Testis (tissue), 2 donors: ENCODE measurements at regions not wholly inside any gene's neighbourhood (a gene's known extent, or its start where the extent isn't known, plus 50 kb on each side); places are given as distances from the start of the nearest gene placed in this dataset.

ENCODE experiments used
- DNase-seq: peaks from one replicate; pipeline ENCODE4 v3.0.0-alpha.2; 2019
- H3K27ac ChIP-seq, 2 donors: fragments of 200-600 bp; sonication (generic); one replicate each; pipeline ENCODE4 v1.5.1; 2019
- H3K27me3 ChIP-seq: fragments of 200-600 bp; sonication (generic); one replicate; pipeline ENCODE4 v1.5.1; 2019
- H3K36me3 ChIP-seq: fragments of 200-600 bp; sonication (generic); one replicate; pipeline ENCODE4 v1.5.1; 2017; ENCODE audit warnings: low read depth; ENCODE audit errors: missing control alignments
- H3K4me1 ChIP-seq: fragments of 200-600 bp; sonication (generic); one replicate; pipeline ENCODE4 v1.5.1; 2019
- H3K4me3 ChIP-seq, 2 donors: fragments of 200-600 bp; sonication (generic); one replicate each; pipeline ENCODE4 v1.5.1; 2017 to 2019
- H3K9me3 ChIP-seq: fragments of 200-600 bp; sonication (generic); one replicate; pipeline ENCODE4 v1.5.1; 2017
- POLR2A ChIP-seq: fragments of 450-650 bp; IDR thresholded peaks from one replicate; pipeline ENCODE4 v1.6.1; 2017; ENCODE audit warnings: antibody characterized with exemption, mild to moderate bottlenecking, moderate library complexity
- WGBS, 2 donors: methylation state at CpG; one replicate each; pipeline ENCODE4 v1.1.5; 2018; 5-methylcytosine and 5-hydroxymethylcytosine counted together
- intact Hi-C: fragments of 100-400 bp; cut with DNase I; formaldehyde crosslinking; loops from one replicate; pipeline ENCODE4 v1.15.1; 2023; ENCODE audit warnings: low total_unique reads
- TF ChIP-seq, protein P1 (sequence below), 3 experiments: fragments of 450-650 bp in 2 of 3; fragments of 200-600 bp in 1 of 3; sonication (generic) in 1 of 3; IDR thresholded peaks; one replicate each; pipeline ENCODE4 v1.5.1; 2016 to 2019; ENCODE audit warnings: antibody characterized with exemption in 3 of 3, mild to moderate bottlenecking in 2 of 3, moderate library complexity in 1 of 3

DNA sequence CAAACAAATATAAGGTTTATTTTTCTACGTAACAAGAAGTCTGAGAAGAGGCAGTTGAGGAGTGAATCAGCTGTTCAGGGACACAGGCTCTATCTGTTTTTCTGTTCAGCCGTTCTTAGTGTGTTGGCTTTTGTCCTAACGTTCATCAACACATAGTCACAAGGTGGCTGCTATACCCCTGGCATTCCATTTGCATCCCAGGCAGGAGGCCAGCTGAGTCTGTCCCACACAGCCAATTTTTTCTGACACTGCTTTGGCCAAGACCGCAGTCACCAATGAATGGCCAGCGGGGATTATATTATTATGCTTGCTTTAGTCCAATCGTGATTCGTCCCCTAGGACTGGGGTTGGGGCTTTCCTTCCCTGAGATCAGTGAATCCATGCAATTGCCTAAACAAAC, 143.4 kb upstream of the CHST15 start:
- H3K9me3 ChIP-seq: no peaks in the 10 kb centered on the region
- 87 to 88% methylated on average over 7 of the region's 7 CpGs for WGBS, 2 donors
- intact Hi-C loops: no loop called here
- no peak overlapping the region for H3K27ac ChIP-seq
- no peak overlapping the region for H3K4me3 ChIP-seq
- no peaks in the 10 kb centered on the region for H3K36me3 ChIP-seq
- no peaks in the 10 kb centered on the region for H3K27me3 ChIP-seq
- H3K4me1 ChIP-seq: peaks cover 5% of the 10 kb centered on the region
- TF ChIP-seq, protein P1, sequence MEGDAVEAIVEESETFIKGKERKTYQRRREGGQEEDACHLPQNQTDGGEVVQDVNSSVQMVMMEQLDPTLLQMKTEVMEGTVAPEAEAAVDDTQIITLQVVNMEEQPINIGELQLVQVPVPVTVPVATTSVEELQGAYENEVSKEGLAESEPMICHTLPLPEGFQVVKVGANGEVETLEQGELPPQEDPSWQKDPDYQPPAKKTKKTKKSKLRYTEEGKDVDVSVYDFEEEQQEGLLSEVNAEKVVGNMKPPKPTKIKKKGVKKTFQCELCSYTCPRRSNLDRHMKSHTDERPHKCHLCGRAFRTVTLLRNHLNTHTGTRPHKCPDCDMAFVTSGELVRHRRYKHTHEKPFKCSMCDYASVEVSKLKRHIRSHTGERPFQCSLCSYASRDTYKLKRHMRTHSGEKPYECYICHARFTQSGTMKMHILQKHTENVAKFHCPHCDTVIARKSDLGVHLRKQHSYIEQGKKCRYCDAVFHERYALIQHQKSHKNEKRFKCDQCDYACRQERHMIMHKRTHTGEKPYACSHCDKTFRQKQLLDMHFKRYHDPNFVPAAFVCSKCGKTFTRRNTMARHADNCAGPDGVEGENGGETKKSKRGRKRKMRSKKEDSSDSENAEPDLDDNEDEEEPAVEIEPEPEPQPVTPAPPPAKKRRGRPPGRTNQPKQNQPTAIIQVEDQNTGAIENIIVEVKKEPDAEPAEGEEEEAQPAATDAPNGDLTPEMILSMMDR (IDR thresholded peaks at IDR 0.05): no peak
- TF ChIP-seq POLR2A: no peak
- no peak for DNase-seq

DNA sequence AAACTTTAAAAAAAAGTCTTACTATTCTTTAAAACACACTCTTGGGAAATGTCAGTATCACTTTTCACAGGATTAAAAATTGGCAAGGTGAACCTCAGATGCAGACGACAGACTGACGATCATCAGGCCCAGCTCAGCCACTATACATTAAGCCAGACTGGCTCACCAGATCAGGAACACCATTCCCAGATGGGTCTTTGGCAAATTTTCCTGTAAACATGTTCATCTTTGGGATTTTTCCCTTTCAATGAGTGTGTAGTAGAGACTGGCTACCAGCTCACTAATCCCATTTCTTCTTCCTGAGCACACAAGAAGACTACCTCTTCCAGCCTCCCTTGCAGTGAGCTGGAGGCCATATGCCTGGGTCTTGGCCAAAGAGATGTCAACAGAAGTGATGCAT, 142.7 kb upstream of the CHST15 start:
- H3K27me3 ChIP-seq: no peaks in the 10 kb centered on the region
- no peak for TF ChIP-seq POLR2A
- TF ChIP-seq, protein P1 (IDR thresholded peaks at IDR 0.05): no peak
- H3K4me1 ChIP-seq: peaks cover 5% of the 10 kb centered on the region
- H3K27ac ChIP-seq: no peak overlapping the region
- H3K36me3 ChIP-seq: no peaks in the 10 kb centered on the region
- WGBS, 2 donors: 93 to 97% methylated on average over 2 of the region's 2 CpGs
- H3K4me3 ChIP-seq: no peak overlapping the region
- H3K9me3 ChIP-seq: no peaks in the 10 kb centered on the region
- DNase-seq: no peak
- intact Hi-C loops: no loop called here

DNA sequence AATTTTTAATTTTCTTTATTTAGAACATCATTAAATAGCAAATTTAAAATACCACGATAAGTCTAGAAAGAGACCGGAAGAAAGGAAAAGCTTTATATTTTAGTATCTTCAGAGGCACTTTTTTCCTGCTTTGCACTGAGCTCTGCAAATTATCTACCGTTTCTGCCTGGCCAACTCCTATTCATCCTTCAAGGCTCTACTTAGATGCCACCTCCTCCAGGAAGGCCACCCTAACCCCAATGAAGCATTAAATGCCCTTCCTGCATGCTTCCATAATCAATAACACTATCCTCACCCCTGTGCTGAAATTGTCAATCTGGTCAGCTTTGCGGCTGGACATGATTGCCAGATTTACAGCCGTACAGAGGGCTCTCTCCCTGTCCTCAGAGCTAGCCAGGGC, 141.8 kb upstream of the CHST15 start:
- no peak for DNase-seq
- Histone ChIP-seq H3K4me3 (no peak overlapping the region), H3K4me1 (peaks cover 5% of the 10 kb centered on the region), H3K27ac (no peak overlapping the region), H3K36me3 (no peaks in the 10 kb centered on the region), H3K9me3 (no peaks in the 10 kb centered on the region), H3K27me3 (no peaks in the 10 kb centered on the region)
- WGBS, 2 donors: 90 to 94% methylated on average over 5 of the region's 5 CpGs
- no peak for TF ChIP-seq POLR2A
- intact Hi-C loops: no loop called here

DNA sequence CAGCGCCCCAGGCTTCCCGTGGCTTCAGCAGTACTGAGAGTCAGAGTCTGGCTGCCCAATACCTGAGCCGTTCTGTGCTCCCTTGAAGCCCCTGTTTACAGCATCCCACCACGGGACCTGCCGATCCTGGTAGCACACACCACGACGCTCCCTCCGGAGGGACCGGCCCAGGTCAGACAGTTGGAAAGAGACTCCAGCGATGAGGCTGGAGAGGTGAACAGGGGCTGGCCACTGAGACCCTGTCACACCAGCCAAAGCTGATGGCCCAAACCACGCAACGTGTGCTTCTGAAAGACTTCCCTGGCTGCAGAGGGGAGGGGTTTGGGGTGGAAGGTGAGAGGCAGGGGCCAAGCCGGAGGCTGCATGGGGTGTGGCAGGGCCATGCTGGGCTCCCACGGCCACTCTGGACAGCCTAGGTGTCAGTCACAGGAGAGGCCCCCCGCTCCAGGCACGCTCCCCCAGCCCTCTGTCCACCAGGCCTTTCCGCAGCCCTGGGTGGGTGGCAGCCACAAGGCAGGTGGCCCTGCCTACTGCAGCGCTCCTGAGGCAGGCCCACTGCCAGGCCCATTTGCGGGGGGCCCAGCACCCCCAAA, 140.2 kb upstream of the CHST15 start:
- no peak for DNase-seq
- Histone ChIP-seq H3K4me3 (no peak overlapping the region), H3K27ac (no peak overlapping the region), H3K9me3 (no peaks in the 10 kb centered on the region), H3K27me3 (no peaks in the 10 kb centered on the region), H3K36me3 (no peaks in the 10 kb centered on the region), H3K4me1 (peaks cover 5% of the 10 kb centered on the region)
- WGBS, 2 donors: 55 to 79% methylated on average over 6 to 19 of the region's 19 CpGs
- intact Hi-C loops: no loop called here
- no peak for TF ChIP-seq POLR2A
- TF ChIP-seq, protein P1 (IDR thresholded peaks at IDR 0.05): no peak

DNA sequence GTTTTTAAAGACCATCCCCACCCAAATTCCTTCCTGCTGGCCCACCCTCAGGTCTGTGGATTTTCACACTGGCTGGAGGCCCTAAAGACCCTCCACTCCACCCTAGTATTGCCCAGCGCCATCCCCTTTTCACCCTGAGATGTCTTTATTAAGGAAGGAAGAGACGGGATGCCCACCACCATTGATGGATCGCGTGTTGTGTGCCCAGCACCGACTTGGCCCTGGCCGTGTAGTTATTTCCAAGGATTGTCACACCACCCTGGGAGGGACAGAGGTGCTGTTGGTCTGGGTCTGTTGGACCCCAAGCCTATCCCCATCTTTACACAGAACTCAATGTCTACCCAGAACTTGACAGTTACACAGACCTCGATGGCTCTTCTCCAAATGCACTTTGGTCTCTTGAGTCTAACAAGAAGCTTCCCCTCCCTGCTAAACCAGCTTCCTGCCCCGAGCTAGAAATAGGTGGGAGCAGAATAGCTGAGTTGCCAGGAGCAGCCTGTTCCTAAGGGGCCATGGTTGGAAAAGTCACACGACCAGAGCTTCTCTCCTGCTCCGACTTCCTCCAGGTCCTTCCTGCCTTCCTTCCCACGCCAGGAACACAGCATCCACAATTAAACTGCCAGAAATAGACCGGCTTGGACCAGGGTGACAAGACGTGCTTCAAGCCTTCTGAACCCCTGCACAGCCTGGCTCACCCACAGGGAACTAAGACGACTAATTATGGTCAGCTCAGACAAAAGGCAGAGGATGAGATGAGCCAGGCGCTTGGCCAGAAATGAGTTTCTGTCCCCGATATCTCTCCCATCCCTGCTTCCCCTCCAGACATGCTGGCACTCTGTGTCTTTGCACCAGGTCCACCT, 139.5 kb upstream of the CHST15 start:
- Histone ChIP-seq H3K4me3 (no peak overlapping the region), H3K9me3 (no peaks in the 10 kb centered on the region), H3K27me3 (no peaks in the 10 kb centered on the region), H3K36me3 (no peaks in the 10 kb centered on the region), H3K27ac (peak overlapping the region in 1 of 2 donors; percentile 24), H3K4me1 (peaks cover 5% of the 10 kb centered on the region)
- TF ChIP-seq, protein P1 (IDR thresholded peaks at IDR 0.05): no peak
- 64 to 70% methylated on average over 15 to 16 of the region's 16 CpGs for WGBS, 2 donors
- intact Hi-C loops: no loop called here
- peak; percentile 29 for DNase-seq
